ENCODE measurements at regions not wholly inside any gene's neighbourhood (a gene's known extent, or its start where the extent isn't known, plus 50 kb on each side); places are given as distances from the start of the nearest gene placed in this dataset.

DNA sequence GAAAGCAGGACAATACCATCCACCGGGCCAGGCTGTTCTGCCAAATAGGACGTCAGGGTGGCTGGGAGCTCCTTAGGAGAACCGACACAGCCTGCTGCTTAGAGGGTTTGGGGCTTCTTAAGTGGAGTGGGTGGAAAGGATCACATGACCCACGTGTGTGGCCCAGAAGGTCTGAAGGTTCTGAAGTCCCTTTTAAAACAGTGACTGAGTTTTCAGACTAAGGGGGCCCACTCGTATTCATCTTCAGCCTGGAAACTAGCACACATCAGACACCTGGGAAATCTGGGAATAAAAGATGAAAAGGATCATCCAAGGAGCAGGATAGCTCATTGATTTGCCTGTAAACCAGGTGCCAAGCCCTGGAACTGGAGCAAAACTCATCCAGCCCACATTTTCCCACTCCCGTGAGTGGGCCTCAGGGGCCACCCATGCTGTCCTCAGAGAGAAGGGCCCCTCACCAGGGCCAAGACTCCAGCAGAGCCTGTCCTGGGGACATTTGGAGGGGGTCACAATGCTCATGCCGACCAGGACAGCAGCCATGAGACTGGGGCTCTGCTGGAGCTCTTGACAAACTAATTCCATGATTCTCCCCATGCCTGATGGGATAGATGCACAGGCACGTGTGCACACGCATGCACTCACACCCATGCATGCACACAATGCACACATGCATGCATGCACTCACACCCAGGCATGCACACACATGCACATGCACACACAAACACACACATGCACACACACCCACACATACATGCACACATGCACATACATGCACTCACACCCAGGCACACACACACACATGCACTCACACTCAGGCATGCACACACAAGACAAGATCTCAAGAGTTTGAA, 168.8 kb upstream of the PPP2R2D start:
- no peak overlapping the region for H3K27ac Mint-ChIP-seq
- peaks cover 8 to 14% of the 10 kb centered on the region in 2 experiments for H3K4me1 Mint-ChIP-seq
- H2BK20ac ChIP-seq (ENCODE audit: low read depth, low read length, poor library complexity, severe bottlenecking) = no peak overlapping the region

More for the DNA sequence above, 168.8 kb upstream of the PPP2R2D start:
- no peaks in the 10 kb centered on the region for H3K23me2 ChIP-seq (ENCODE audit: insufficient read length, low read depth, low read length, poor library complexity, severe bottlenecking)
- H4K8ac ChIP-seq (replicated peaks; ENCODE audit: insufficient read length, low read depth, low read length) = no peak overlapping the region
- TF ChIP-seq, protein P1, sequence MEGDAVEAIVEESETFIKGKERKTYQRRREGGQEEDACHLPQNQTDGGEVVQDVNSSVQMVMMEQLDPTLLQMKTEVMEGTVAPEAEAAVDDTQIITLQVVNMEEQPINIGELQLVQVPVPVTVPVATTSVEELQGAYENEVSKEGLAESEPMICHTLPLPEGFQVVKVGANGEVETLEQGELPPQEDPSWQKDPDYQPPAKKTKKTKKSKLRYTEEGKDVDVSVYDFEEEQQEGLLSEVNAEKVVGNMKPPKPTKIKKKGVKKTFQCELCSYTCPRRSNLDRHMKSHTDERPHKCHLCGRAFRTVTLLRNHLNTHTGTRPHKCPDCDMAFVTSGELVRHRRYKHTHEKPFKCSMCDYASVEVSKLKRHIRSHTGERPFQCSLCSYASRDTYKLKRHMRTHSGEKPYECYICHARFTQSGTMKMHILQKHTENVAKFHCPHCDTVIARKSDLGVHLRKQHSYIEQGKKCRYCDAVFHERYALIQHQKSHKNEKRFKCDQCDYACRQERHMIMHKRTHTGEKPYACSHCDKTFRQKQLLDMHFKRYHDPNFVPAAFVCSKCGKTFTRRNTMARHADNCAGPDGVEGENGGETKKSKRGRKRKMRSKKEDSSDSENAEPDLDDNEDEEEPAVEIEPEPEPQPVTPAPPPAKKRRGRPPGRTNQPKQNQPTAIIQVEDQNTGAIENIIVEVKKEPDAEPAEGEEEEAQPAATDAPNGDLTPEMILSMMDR (conservative IDR thresholded peaks at IDR 0.05) = no peak
- H4K5ac ChIP-seq (ENCODE audit: insufficient read length, low read depth, low read length) = no peak overlapping the region
- no CpG with 5 or more reads among the region's 9 CpGs for WGBS (ENCODE audit: extremely low coverage, insufficient read length, low lambda C conversion rate)
- no peak overlapping the region for H3K27ac ChIP-seq (ENCODE audit: insufficient read length, low read depth, low read length)
- no peaks in the 10 kb centered on the region for H3K79me2 ChIP-seq (ENCODE audit: insufficient read depth, low read length)
- Mint-ChIP-seq H3K27me3 (ENCODE audit: low read depth) (peaks cover 12% of the 10 kb centered on the region), H3K9me3 (peaks cover 7 to 13% of the 10 kb centered on the region in 2 experiments), H3K36me3 (ENCODE audit: insufficient read depth in 1 of 3, low read depth in 3 of 3) (peaks cover 4 to 6% (median 5%) of the 10 kb centered on the region in 3 experiments; a peak in 5 of 7 replicates), H3K4me3 (no peak overlapping the region)
- no peaks in the 10 kb centered on the region; the same call in 1 of the 2 replicates for H3K27me3 ChIP-seq (ENCODE audit: insufficient read depth, low read length)
- no peak overlapping the region for H3K56ac ChIP-seq (ENCODE audit: insufficient read length, low read depth, low read length)
- H4K91ac ChIP-seq (ENCODE audit: insufficient read length, low read depth, low read length) = no peak overlapping the region
- no peak overlapping the region for H2BK120ac ChIP-seq (ENCODE audit: low read depth, low read length, poor library complexity, severe bottlenecking)
- H3K14ac ChIP-seq (ENCODE audit: insufficient read depth, low read length) = no peak overlapping the region
- H3K79me1 ChIP-seq (ENCODE audit: insufficient read depth, low read depth, low read length, poor library complexity, severe bottlenecking) = no peaks in the 10 kb centered on the region
- no peak overlapping the region for H3K4me2 ChIP-seq (ENCODE audit: insufficient read depth, insufficient read length, low read length)
- no peak overlapping the region for H3T11ph ChIP-seq (ENCODE audit: low read length)
- H2BK12ac ChIP-seq (ENCODE audit: insufficient read length, low read depth, low read length) = no peak overlapping the region
- H3K4me1 ChIP-seq (ENCODE audit: insufficient read depth, low read length) = no peaks in the 10 kb centered on the region
- no peak overlapping the region for H3K4ac ChIP-seq (ENCODE audit: low read depth, low read length)
- no peak overlapping the region for H2BK15ac ChIP-seq (ENCODE audit: low read depth, low read length)
- no peak overlapping the region for H3K18ac ChIP-seq (ENCODE audit: insufficient read length, low read depth, low read length)
- peak; percentile 9 for DNase-seq
- no peak overlapping the region for H2AFZ ChIP-seq (ENCODE audit: low read length)
- no peak overlapping the region for H2AK5ac ChIP-seq (ENCODE audit: insufficient read length, low read length)
- no peak overlapping the region for H3K23ac ChIP-seq (ENCODE audit: insufficient read length, low read depth, low read length)
- peaks cover 3% of the 10 kb centered on the region for H4K20me1 ChIP-seq (ENCODE audit: control insufficient read depth, insufficient read depth, insufficient read length)
- H3K9ac ChIP-seq (ENCODE audit: extremely low read depth, insufficient read length, low read length) = no peak overlapping the region
- peaks cover 5% of the 10 kb centered on the region for H3K9me3 ChIP-seq (ENCODE audit: control insufficient read depth, low read depth, low read length)
- H2BK5ac ChIP-seq (ENCODE audit: insufficient read length, low read length) = no peak overlapping the region
